Left hindlimb (tissue), 1 donor: ENCODE measurements at regions not wholly inside any gene's neighbourhood (a gene's known extent, or its start where the extent isn't known, plus 50 kb on each side); places are given as distances from the start of the nearest gene placed in this dataset.
"Not testable (repeated sequence)": the region's sequence is repeated elsewhere in the genome, so short reads cannot be mapped to it uniquely, and the experiment has no call there.

ENCODE experiments used
- DNase-seq: peaks from one replicate; pipeline ENCODE4 v3.0.0-alpha.2; 2018

- DNase-seq = no peak
Measured at GRCh38 chr5:57727591-57727990, 245.0 kb upstream of the ACTBL2 start.

- peak; percentile 25 for DNase-seq
Measured at GRCh38 chr5:57725658-57726504, 243.3 kb upstream of the ACTBL2 start.

GRCh38 chr5:57724836-57725235 is 242.2 kb upstream of the ACTBL2 start:
- DNase-seq = no peak

GRCh38 chr5:57721226-57721625 is 238.6 kb upstream of the ACTBL2 start:
- no peak for DNase-seq

GRCh38 chr5:57720656-57721055 is 238.0 kb upstream of the ACTBL2 start:
- no peak for DNase-seq

- DNase-seq = no peak
Measured at GRCh38 chr5:57719216-57719615, 236.6 kb upstream of the ACTBL2 start.

- no peak for DNase-seq
Measured at GRCh38 chr5:57718155-57718554, 235.5 kb upstream of the ACTBL2 start.

GRCh38 chr5:57717555-57717954 is 234.9 kb upstream of the ACTBL2 start:
- no peak for DNase-seq

- DNase-seq = no peak
Measured at GRCh38 chr5:57716661-57717060, 234.1 kb upstream of the ACTBL2 start.

GRCh38 chr5:57715296-57715695 is 232.7 kb upstream of the ACTBL2 start:
- DNase-seq = no peak

GRCh38 chr5:57713535-57713934 is 230.9 kb upstream of the ACTBL2 start:
- DNase-seq = not testable (repeated sequence)

- DNase-seq = no peak
Measured at GRCh38 chr5:57711946-57712345, 229.3 kb upstream of the ACTBL2 start.

GRCh38 chr5:57711471-57711870 is 228.9 kb upstream of the ACTBL2 start:
- DNase-seq = no peak

- DNase-seq = no peak
Measured at GRCh38 chr5:57710126-57710525, 227.5 kb upstream of the ACTBL2 start.

- DNase-seq = no peak
Measured at GRCh38 chr5:57705769-57706168, 223.2 kb upstream of the ACTBL2 start.

GRCh38 chr5:57703721-57704120 is 221.1 kb upstream of the ACTBL2 start:
- DNase-seq = no peak

- no peak for DNase-seq
Measured at GRCh38 chr5:57700484-57700883, 217.9 kb upstream of the ACTBL2 start.

GRCh38 chr5:57700072-57700471 is 217.5 kb upstream of the ACTBL2 start:
- no peak for DNase-seq

GRCh38 chr5:57698802-57699201 is 216.2 kb upstream of the ACTBL2 start:
- DNase-seq = no peak

- DNase-seq = no peak
Measured at GRCh38 chr5:57698086-57698485, 215.5 kb upstream of the ACTBL2 start.

- no peak for DNase-seq
Measured at GRCh38 chr5:57696825-57697570, 214.4 kb upstream of the ACTBL2 start.

- DNase-seq = no peak
Measured at GRCh38 chr5:57696389-57696769, 213.8 kb upstream of the ACTBL2 start.

- DNase-seq = no peak
Measured at GRCh38 chr5:57695706-57696388, 213.2 kb upstream of the ACTBL2 start.

GRCh38 chr5:57695179-57695578 is 212.6 kb upstream of the ACTBL2 start:
- no peak for DNase-seq
